GM12878 (cell line): ENCODE measurements at regions not wholly inside any gene's neighbourhood (a gene's known extent, or its start where the extent isn't known, plus 50 kb on each side); places are given as distances from the start of the nearest gene placed in this dataset.

Experiments used
- ATAC-seq: fragments of 200-7000 bp; cut with Tn5 transposase; 3 replicates; pipeline ENCODE4 v1.9.1; 2020; ENCODE audit warnings: mild to moderate bottlenecking, moderate library complexity
- BruUV-seq: library from RNA; stranded (reverse); fragments of 400-500 nt; replicated peaks from 2 replicates; lab custom pipeline; 2021; lab: Mats Ljungman, UMichigan
- CTCF ChIA-PET: fragments of 300-600 bp; sonication (Branson Sonifier 250); formaldehyde crosslinking; extraction: SDS; loops from one replicate; lab custom pipeline; 2021; ENCODE audit warnings: inconsistent platforms; lab: Yijun Ruan, JAX
- POLR2A ChIA-PET: fragments of 350-600 bp; formaldehyde crosslinking; extraction: SDS; loops from one replicate; lab custom pipeline; 2021; ENCODE audit warnings: inconsistent platforms; lab: Charles Lee
- RAD21 ChIA-PET: fragments of 300-600 bp; sonication (Branson Sonifier 250); formaldehyde crosslinking; loops from one replicate; lab custom pipeline; 2023; ENCODE audit warnings: antibody characterized with exemption; ENCODE audit not compliant: unreplicated experiment; lab: Charles Lee
- SMC1A ChIA-PET: fragments of 300-600 bp; sonication (Branson Sonifier 250); formaldehyde crosslinking; loops from one replicate; lab custom pipeline; 2023; ENCODE audit not compliant: unreplicated experiment, uncharacterized antibody; lab: Charles Lee
- DNase-seq: peaks from one replicate; pipeline ENCODE4 v3.0.0-alpha.2; 2011; ENCODE audit warnings: low read depth, low spot score
- FAIRE-seq: peaks from 3 replicates; lab custom pipeline; 2011; peaks lifted over from hg19 to GRCh38; lab: Jason Lieb, UNC
- H2AFZ ChIP-seq: 2 replicates; pipeline ENCODE4 v1.6.0; 2011; ENCODE audit warnings: low read depth, low read length, control low read depth; ENCODE audit not compliant: control insufficient read depth
- H3K27ac ChIP-seq: 2 replicates; pipeline ENCODE4 v1.5.1; 2011; ENCODE audit warnings: control low read depth; ENCODE audit not compliant: control insufficient read depth, insufficient read depth
- H3K27me3 ChIP-seq, 2 experiments: replicated peaks in 1 of 2; 2 replicates each; pipeline versions ENCODE4 v1.6.0 to v1.6.1; 2011; ENCODE audit warnings: low read length in 1 of 2; ENCODE audit not compliant: control insufficient read depth in 2 of 2, insufficient read depth in 2 of 2
- H3K36me3 ChIP-seq, 2 experiments: 2 replicates each; pipeline ENCODE4 v1.5.1; 2011; ENCODE audit warnings: low read length in 1 of 2; ENCODE audit not compliant: control insufficient read depth in 2 of 2, insufficient read depth in 2 of 2
- H3K4me1 ChIP-seq: 2 replicates; pipeline ENCODE4 v1.6.1; 2011; ENCODE audit warnings: mild to moderate bottlenecking, low read length, moderate library complexity, mixed read lengths; ENCODE audit not compliant: control insufficient read depth, insufficient read depth
- H3K4me2 ChIP-seq: 2 replicates; pipeline ENCODE4 v1.6.0; 2011; ENCODE audit warnings: control low read depth; ENCODE audit not compliant: control insufficient read depth, insufficient read depth
- H3K4me3 ChIP-seq: fragments of 200-600 bp; sonication (generic); 2 replicates; pipeline ENCODE4 v1.5.1; 2016
- H3K79me2 ChIP-seq: 2 replicates; pipeline ENCODE4 v1.6.0; 2011; ENCODE audit warnings: low read length; ENCODE audit not compliant: control insufficient read depth, insufficient read depth
- H3K9ac ChIP-seq: 2 replicates; pipeline ENCODE4 v1.8.0; 2011; ENCODE audit warnings: low read length, control low read depth, mixed read lengths; ENCODE audit not compliant: control insufficient read depth, insufficient read depth
- H3K9me3 ChIP-seq: replicated peaks from 3 replicates; pipeline ENCODE4 v1.5.1; 2011; ENCODE audit warnings: mild to moderate bottlenecking, low read length; ENCODE audit not compliant: control insufficient read depth, insufficient read depth
- H4K20me1 ChIP-seq: 2 replicates; pipeline ENCODE4 v1.6.0; 2011; ENCODE audit not compliant: control insufficient read depth, insufficient read depth
- ATF7 ChIP-seq: fragments of 450-650 bp; IDR thresholded peaks from 2 replicates; pipeline ENCODE4 v1.6.1; 2016; ENCODE audit warnings: low read depth, mild to moderate bottlenecking
- BCL3 ChIP-seq: IDR thresholded peaks from 2 replicates; pipeline ENCODE4 v1.6.1; 2011; ENCODE audit warnings: borderline replicate concordance, low read depth, mild to moderate bottlenecking, moderate library complexity, low read length; ENCODE audit not compliant: insufficient read depth, poor library complexity, severe bottlenecking
- BCLAF1 ChIP-seq: fragments of 450-650 bp; IDR thresholded peaks from 2 replicates; pipeline ENCODE4 v1.6.1; 2017; ENCODE audit warnings: antibody characterized with exemption, mild to moderate bottlenecking, moderate library complexity
- BMI1 ChIP-seq: fragments of 450-650 bp; IDR thresholded peaks from 2 replicates; pipeline ENCODE4 v1.6.1; 2016; ENCODE audit warnings: mild to moderate bottlenecking, moderate library complexity, borderline replicate concordance
- CBFB ChIP-seq: IDR thresholded peaks from 2 replicates; pipeline ENCODE4 v1.6.1; 2016; ENCODE audit warnings: antibody characterized with exemption, low read depth
- CREB1 ChIP-seq: IDR thresholded peaks from 2 replicates; pipeline ENCODE4 v1.6.1; 2012; ENCODE audit warnings: low read depth, mild to moderate bottlenecking, inconsistent platforms
- EP300 ChIP-seq, 2 experiments: fragments of 150-350 bp in 1 of 2; IDR thresholded peaks; 2 replicates each; pipeline ENCODE4 v1.6.1; 2011 to 2012; ENCODE audit warnings: low read depth in 2 of 2, low read length in 2 of 2, borderline replicate concordance in 1 of 2, improper control_type of control experiment in 1 of 2, inconsistent platforms in 1 of 2; ENCODE audit not compliant: control insufficient read depth in 1 of 2
- HCFC1 ChIP-seq: fragments of 150-350 bp; IDR thresholded peaks from 2 replicates; pipeline ENCODE4 v1.6.1; 2014; ENCODE audit warnings: low read length
- KDM1A ChIP-seq: fragments of 200-600 bp; sonication (generic); IDR thresholded peaks from 2 replicates; pipeline ENCODE4 v1.6.1; 2016; ENCODE audit warnings: borderline replicate concordance
- MTA2 ChIP-seq: fragments of 450-650 bp; IDR thresholded peaks from 2 replicates; pipeline ENCODE4 v1.6.1; 2016; ENCODE audit warnings: low read depth, mild to moderate bottlenecking, moderate library complexity
- NFYB ChIP-seq: IDR thresholded peaks from 2 replicates; pipeline ENCODE4 v1.6.1; 2011; ENCODE audit warnings: low read depth, mild to moderate bottlenecking, low read length, improper control_type of control experiment, moderate library complexity; ENCODE audit not compliant: insufficient read depth
- PAX8 ChIP-seq: fragments of 450-650 bp; IDR thresholded peaks from 2 replicates; pipeline ENCODE4 v1.6.1; 2017; ENCODE audit warnings: mild to moderate bottlenecking, moderate library complexity
- RUNX3 ChIP-seq: IDR thresholded peaks from 2 replicates; pipeline ENCODE4 v1.6.1; 2012; ENCODE audit warnings: low read length, inconsistent platforms
- SMAD1 ChIP-seq: fragments of 450-650 bp; IDR thresholded peaks from 2 replicates; pipeline ENCODE4 v1.6.1; 2018; ENCODE audit warnings: mild to moderate bottlenecking, low read depth; ENCODE audit not compliant: partially characterized antibody
- ZBED1 ChIP-seq: IDR thresholded peaks from 2 replicates; pipeline ENCODE4 v1.6.1; 2016; ENCODE audit warnings: borderline replicate concordance
- ZNF207 ChIP-seq: fragments of 450-650 bp; IDR thresholded peaks from 2 replicates; pipeline ENCODE4 v1.6.1; 2014; ENCODE audit warnings: antibody characterized with exemption, mild to moderate bottlenecking, borderline replicate concordance
- WGBS: methylation state at CpG from one replicate; pipeline ENCODE4 v1.1.6; 2016; ENCODE audit warnings: low lambda C conversion rate; ENCODE audit not compliant: insufficient replicate concordance, insufficient coverage; ENCODE audit errors: missing lambda C conversion rate; 5-methylcytosine and 5-hydroxymethylcytosine counted together
- in situ Hi-C: fragments of 300-500 bp; cut with MboI; formaldehyde crosslinking; loops from 9 replicates; pipeline ENCODE4 v1.14.3; 2018; ENCODE audit warnings: mixed read lengths
- intact Hi-C: fragments of 100-400 bp; cut with micrococcal nuclease; formaldehyde crosslinking; loops from one replicate; pipeline ENCODE4 v1.14.2; 2022; ENCODE audit not compliant: unreplicated experiment

- TF ChIP-seq RUNX3 (peak; percentile 54), CBFB (no peak), BCLAF1 (no peak), SMAD1 (no peak), PAX8 (no peak)
Observed at GRCh38 chr5:87120518-87121303, 147.0 kb upstream of the RASA1 start (continued).

- peak; percentile 75 for DNase-seq
- WGBS, result 0% methylated on average over 5 of the region's 5 CpGs
- POLR2A ChIA-PET, result interaction anchor here (0.6 to 1.8 kb wide), 4 partner anchors 17 to 49 kb away, joined by 3 to 5 read pairs (median 3); no protein-coding TSS in a partner anchor
- SMC1A ChIA-PET, result interaction anchor here (0.6 to 3.4 kb wide), 19 partner anchors 10 to 250 kb away, joined by 3 to 29 read pairs (median 7); no protein-coding TSS in a partner anchor
- Histone ChIP-seq H3K27ac (peak overlapping the region; percentile 78), H3K4me1 (peaks cover 41% of the 10 kb centered on the region), H3K4me3 (peak overlapping the region; percentile 33; the same call in 1 of the 2 replicates), H3K4me2 (peak overlapping the region; percentile 91), H3K79me2 (no peaks in the 10 kb centered on the region), H4K20me1 (no peaks in the 10 kb centered on the region), H2AFZ (peak overlapping the region; percentile 73; the same call in 1 of the 2 replicates), H3K9me3 (no peaks in the 10 kb centered on the region; the same call in 2 of the 3 replicates), H3K36me3 (no peaks in the 10 kb centered on the region), H3K27me3 (no peaks in the 10 kb centered on the region), H3K9ac (peak overlapping the region; percentile 36)
- in situ Hi-C loops (no loop called here), intact Hi-C loops (loop anchor here (2.0 to 5.0 kb wide), 2 partner anchors 47 to 226 kb away; no protein-coding TSS in a partner anchor)
- RAD21 ChIA-PET, result interaction anchor here (0.6 to 8.1 kb wide), 13 partner anchors 21 to 277 kb away, joined by 3 to 81 read pairs (median 5); no protein-coding TSS in a partner anchor
- CTCF ChIA-PET, result interaction anchor here (0.9 to 1.4 kb wide), 3 partner anchors 14 to 46 kb away, joined by 3 to 4 read pairs (median 3); no protein-coding TSS in a partner anchor
- no TSS peak for BruUV-seq
- peak; percentile 49 for FAIRE-seq
- ATAC-seq, result peak; percentile 85
- TF ChIP-seq NFYB (no peak), BCL3 (peak; percentile 74), ATF7 (peak; percentile 81), HCFC1 (no peak), KDM1A (no peak), BMI1 (peak; percentile 43; the same call in 1 of the 2 replicates), MTA2 (peak; percentile 64; the same call in 1 of the 2 replicates), ZBED1 (peak; percentile 28; the same call in 1 of the 2 replicates), ZNF207 (no peak), EP300 (IDR thresholded peaks at IDR 0.05; ENCODE audit: borderline replicate concordance in 1 of 2, control insufficient read depth in 1 of 2, low read depth in 2 of 2, low read length in 2 of 2) (peak in 1 of 2 experiments; percentile 81; a peak in 2 of 4 replicates), CREB1 (no peak), RUNX3 (peak; percentile 83)
Observed at GRCh38 chr5:87121304-87122150, 146.2 kb upstream of the RASA1 start.
